IMR-90 (cell line): ENCODE measurements at regions not wholly inside any gene's neighbourhood (a gene's known extent, or its start where the extent isn't known, plus 50 kb on each side); places are given as distances from the start of the nearest gene placed in this dataset.

ENCODE experiments used
- BHLHE40 ChIP-seq: fragments of 150-350 bp; IDR thresholded peaks from 2 replicates; pipeline ENCODE4 v1.6.1; 2016; ENCODE audit warnings: mild to moderate bottlenecking, low read depth, low read length
- CEBPB ChIP-seq: IDR thresholded peaks from 2 replicates; pipeline ENCODE4 v1.6.1; 2012; ENCODE audit warnings: low read depth, low read length, improper control_type of control experiment
- CHD1 ChIP-seq: IDR thresholded peaks from 2 replicates; pipeline ENCODE4 v1.6.1; 2012; ENCODE audit warnings: low read depth, low read length, improper control_type of control experiment
- CTCF ChIP-seq: conservative IDR thresholded peaks from 2 replicates; pipeline ENCODE4 v1.5.1; 2012; ENCODE audit warnings: mild to moderate bottlenecking, low read depth, low read length, improper control_type of control experiment
- ELK1 ChIP-seq: fragments of 150-350 bp; IDR thresholded peaks from 2 replicates; pipeline ENCODE4 v1.6.1; 2016; ENCODE audit warnings: low read depth, mild to moderate bottlenecking, low read length, moderate library complexity, borderline replicate concordance
- MAFK ChIP-seq: IDR thresholded peaks from 2 replicates; pipeline ENCODE4 v1.6.1; 2012; ENCODE audit warnings: low read depth, low read length, improper control_type of control experiment
- MAZ ChIP-seq: IDR thresholded peaks from 2 replicates; pipeline ENCODE4 v1.6.1; 2012; ENCODE audit warnings: low read depth, mild to moderate bottlenecking, low read length, improper control_type of control experiment, moderate library complexity, borderline replicate concordance
- MXI1 ChIP-seq: IDR thresholded peaks from 2 replicates; pipeline ENCODE4 v1.6.1; 2012; ENCODE audit warnings: low read depth, mild to moderate bottlenecking, low read length, moderate library complexity, borderline replicate concordance
- NFE2L2 ChIP-seq: fragments of 150-350 bp; IDR thresholded peaks from 2 replicates; pipeline ENCODE4 v1.6.1; 2016; ENCODE audit warnings: low read depth, mild to moderate bottlenecking, low read length
- POLR2A ChIP-seq: IDR thresholded peaks from 2 replicates; pipeline ENCODE4 v1.6.1; 2012; ENCODE audit warnings: mild to moderate bottlenecking, low read depth, low read length
- RAD21 ChIP-seq: IDR thresholded peaks from 2 replicates; pipeline ENCODE4 v1.6.1; 2012; ENCODE audit warnings: low read length, improper control_type of control experiment
- RFX5 ChIP-seq: IDR thresholded peaks from 2 replicates; pipeline ENCODE4 v1.8.0; 2012; ENCODE audit warnings: low read depth, mild to moderate bottlenecking, low read length, moderate library complexity
- USF2 ChIP-seq: fragments of 150-350 bp; IDR thresholded peaks from 2 replicates; pipeline ENCODE4 v1.6.1; 2017; ENCODE audit warnings: mild to moderate bottlenecking, antibody characterized with exemption, low read length, low read depth

- TF ChIP-seq MXI1 (no peak), CTCF (no peak), BHLHE40 (no peak), MAZ (no peak), USF2 (no peak), RAD21 (no peak), CEBPB (no peak), POLR2A (no peak), CHD1 (no peak), RFX5 (no peak), NFE2L2 (no peak), MAFK (no peak), ELK1 (no peak)
These were observed 648.5 kb downstream of the LMO4 start for GRCh38 chr1:87977145-87977544.
